K562 (cell line): ENCODE measurements at regions not wholly inside any gene's neighbourhood (a gene's known extent, or its start where the extent isn't known, plus 50 kb on each side); places are given as distances from the start of the nearest gene placed in this dataset.

Source experiments
- ATAC-seq: fragments of 200-7000 bp; cut with Tn5 transposase; 3 replicates; pipeline ENCODE4 v1.9.1; 2020; ENCODE audit warnings: moderate library complexity
- BruUV-seq: library from RNA; stranded (reverse); fragments of 400-500 nt; replicated peaks from 2 replicates; lab custom pipeline; 2021; lab: Mats Ljungman, UMichigan
- CTCF ChIA-PET: fragments of 300-600 bp; formaldehyde crosslinking; extraction: SDS; loops from one replicate; lab custom pipeline; 2021; ENCODE audit warnings: low intra/inter-chr PET ratio; lab: Yijun Ruan, JAX
- POLR2A ChIA-PET: fragments of 300-600, 350-650 bp; sonication (Branson Sonifier 250); formaldehyde crosslinking; extraction: SDS; loops from one replicate; lab custom pipeline; 2021; ENCODE audit warnings: antibody characterized with exemption, inconsistent platforms; lab: Yijun Ruan, JAX
- DNase-seq, 4 experiments: peaks; one replicate each; pipeline versions ENCODE4 v3.0.0 to v3.0.0-alpha.2; 2011 to 2018; ENCODE audit warnings: low spot score in 3 of 4, mixed read lengths in 3 of 4; ENCODE audit errors: extremely low read depth in 1 of 4
- FAIRE-seq: peaks from 2 replicates; lab custom pipeline; 2011; peaks lifted over from hg19 to GRCh38; lab: Jason Lieb, UNC
- H2AFZ ChIP-seq: 2 replicates; pipeline ENCODE4 v1.6.0; 2011; ENCODE audit warnings: low read depth, low read length, control low read depth, inconsistent platforms
- H3K27ac ChIP-seq: fragments of 200-600 bp; 3 replicates; pipeline ENCODE4 v1.8.0; 2011; ENCODE audit warnings: low read depth, mild to moderate bottlenecking, control low read depth, inconsistent platforms, low read length, moderate library complexity, mixed read lengths; ENCODE audit errors: extremely low read depth
- H3K27me3 ChIP-seq, 2 experiments: fragments of 300-600 bp in 1 of 2; 2 replicates in 1 of 2; 3 replicates in 1 of 2; pipeline versions ENCODE4 v1.6.0 to v1.8.0; 2011; ENCODE audit warnings: inconsistent platforms in 2 of 2, low read length in 2 of 2, mild to moderate bottlenecking in 1 of 2, mixed read lengths in 1 of 2, moderate library complexity in 1 of 2; ENCODE audit not compliant: control insufficient read depth in 2 of 2, insufficient read depth in 2 of 2
- H3K36me3 ChIP-seq: fragments of 300-600 bp; 3 replicates; pipeline ENCODE4 v1.8.0; 2011; ENCODE audit warnings: mild to moderate bottlenecking, low read length, inconsistent platforms; ENCODE audit not compliant: control insufficient read depth, insufficient read depth
- H3K4me1 ChIP-seq, 2 experiments: fragments of 200-600 bp in 1 of 2; replicated peaks in 1 of 2; 2 replicates in 1 of 2; 3 replicates in 1 of 2; pipeline versions ENCODE4 v1.5.1 to v1.8.0; 2011; ENCODE audit warnings: inconsistent platforms in 2 of 2, low read length in 2 of 2, mild to moderate bottlenecking in 1 of 2, mixed read lengths in 1 of 2, moderate library complexity in 1 of 2; ENCODE audit not compliant: control insufficient read depth in 2 of 2, insufficient read depth in 2 of 2
- H3K4me2 ChIP-seq: 2 replicates; pipeline ENCODE4 v1.6.1; 2011; ENCODE audit warnings: low read length, control low read depth, inconsistent platforms, mixed read lengths; ENCODE audit not compliant: insufficient read depth
- H3K4me3 ChIP-seq: fragments of 200-600 bp; sonication (generic), shearing (Covaris generic); 2 replicates; pipeline ENCODE4 v1.5.1; 2016; ENCODE audit warnings: control low read depth, inconsistent platforms
- H3K79me2 ChIP-seq: fragments of 200-600 bp; 3 replicates; pipeline ENCODE4 v1.8.0; 2011; ENCODE audit warnings: low read length, inconsistent platforms; ENCODE audit not compliant: control insufficient read depth, insufficient read depth
- H3K9ac ChIP-seq, 2 experiments: 2 replicates each; pipeline versions ENCODE4 v1.6.0 to v1.6.1; 2011; ENCODE audit warnings: low read depth in 2 of 2, low read length in 2 of 2, control low read depth in 1 of 2, inconsistent platforms in 1 of 2, mild to moderate bottlenecking in 1 of 2, mixed read lengths in 1 of 2; ENCODE audit not compliant: insufficient read depth in 1 of 2
- H3K9me1 ChIP-seq: one replicate; pipeline ENCODE4 v1.6.0; 2011; ENCODE audit warnings: inconsistent platforms, mild to moderate bottlenecking, low read length, moderate library complexity; ENCODE audit not compliant: control insufficient read depth, insufficient read depth
- H3K9me3 ChIP-seq: replicated peaks from 2 replicates; pipeline ENCODE4 v1.5.1; 2011; ENCODE audit warnings: low read depth, low read length, inconsistent platforms; ENCODE audit not compliant: control insufficient read depth, insufficient read depth
- H4K20me1 ChIP-seq: replicated peaks from 2 replicates; pipeline ENCODE4 v1.6.1; 2011; ENCODE audit warnings: low read length, inconsistent platforms, mixed read lengths; ENCODE audit not compliant: control insufficient read depth, insufficient read depth
- BHLHE40 ChIP-seq: IDR thresholded peaks from 2 replicates; pipeline ENCODE4 v1.6.1; 2011; ENCODE audit warnings: low read length, improper control_type of control experiment
- DLX4 ChIP-seq: fragments of 250-450 bp; sonication (Bioruptor Pico); IDR thresholded peaks from 2 replicates; pipeline ENCODE4 v1.6.1; 2021; ENCODE audit warnings: mild to moderate bottlenecking
- EGR1 ChIP-seq: fragments of 450-650 bp; conservative IDR thresholded peaks from 2 replicates; pipeline ENCODE4 v1.6.1; 2017; ENCODE audit warnings: mild to moderate bottlenecking
- ESRRA ChIP-seq: fragments of 450-650 bp; IDR thresholded peaks from 2 replicates; pipeline ENCODE4 v1.6.1; 2014; ENCODE audit warnings: low read depth, mild to moderate bottlenecking, moderate library complexity, borderline replicate concordance
- KHSRP ChIP-seq: fragments of 450-650 bp; IDR thresholded peaks from 2 replicates; pipeline ENCODE4 v1.6.1; 2017
- NCOR1 ChIP-seq: fragments of 450-650 bp; IDR thresholded peaks from 2 replicates; pipeline ENCODE4 v1.6.1; 2016; ENCODE audit warnings: mild to moderate bottlenecking, moderate library complexity
- POLR2A ChIP-seq: fragments of 450-650 bp; conservative IDR thresholded peaks from 2 replicates; pipeline ENCODE4 v1.6.1; 2016
- POLR3G ChIP-seq: IDR thresholded peaks from 2 replicates; pipeline ENCODE4 v1.6.1; 2011; ENCODE audit not compliant: insufficient read length, insufficient replicate concordance; ENCODE audit errors: extremely low read depth
- RAD51 ChIP-seq: fragments of 450-650 bp; IDR thresholded peaks from 2 replicates; pipeline ENCODE4 v1.7.1; 2016; ENCODE audit warnings: low read depth, mild to moderate bottlenecking, borderline replicate concordance
- SP1 ChIP-seq: sonication (generic); formaldehyde crosslinking; IDR thresholded peaks from 2 replicates; pipeline ENCODE4 v1.8.1; 2022; ENCODE audit warnings: mild to moderate bottlenecking, missing genetic modification reagents
- SRSF1 ChIP-seq: fragments of 200-400 bp; formaldehyde crosslinking; IDR thresholded peaks from 2 replicates; pipeline ENCODE4 v1.6.1; 2017; ENCODE audit warnings: mild to moderate bottlenecking, low read depth, low read length, moderate library complexity
- TCFL5 ChIP-seq: fragments of 250-450 bp; sonication (Bioruptor Pico); conservative IDR thresholded peaks from 2 replicates; pipeline ENCODE4 v1.6.1; 2021; ENCODE audit warnings: mild to moderate bottlenecking, moderate library complexity, matching md5 sums
- TFAM ChIP-seq: fragments of 250-450 bp; sonication (Bioruptor Pico); conservative IDR thresholded peaks from 2 replicates; pipeline ENCODE4 v1.5.0; 2021; ENCODE audit warnings: mild to moderate bottlenecking, moderate library complexity
- TFE3 ChIP-seq: fragments of 450-650 bp; formaldehyde crosslinking; IDR thresholded peaks from 2 replicates; pipeline ENCODE4 v1.4.0; 2020; ENCODE audit warnings: mild to moderate bottlenecking, mixed read lengths
- ZNF184 ChIP-seq: sonication (generic); formaldehyde crosslinking; IDR thresholded peaks from 2 replicates; pipeline ENCODE4 v1.5.0; 2020; ENCODE audit warnings: missing genetic modification reagents
- ZNF263 ChIP-seq: sonication (generic); formaldehyde crosslinking; IDR thresholded peaks from 2 replicates; pipeline ENCODE4 v1.8.0; 2022; ENCODE audit warnings: mild to moderate bottlenecking, missing genetic modification reagents, borderline replicate concordance
- ZNF384 ChIP-seq: IDR thresholded peaks from 2 replicates; pipeline ENCODE4 v1.6.1; 2012; ENCODE audit warnings: low read depth, low read length, improper control_type of control experiment
- ZNF41 ChIP-seq: fragments of 250-450 bp; sonication (Bioruptor Pico); conservative IDR thresholded peaks from 2 replicates; pipeline ENCODE4 v1.4.0; 2020; ENCODE audit warnings: mild to moderate bottlenecking
- ZNF592 ChIP-seq: fragments of 450-650 bp; IDR thresholded peaks from 2 replicates; pipeline ENCODE4 v1.6.1; 2017; ENCODE audit warnings: antibody characterized with exemption, mild to moderate bottlenecking
- WGBS: fragments of 100-300 bp; shearing (Covaris generic); methylation state at CpG from one replicate; pipeline ENCODE4 v1.1.6; 2016; ENCODE audit warnings: low coverage, mixed read lengths; ENCODE audit not compliant: insufficient coverage; ENCODE audit errors: missing lambda C conversion rate; 5-methylcytosine and 5-hydroxymethylcytosine counted together
- in situ Hi-C: fragments of 300-500 bp; cut with MboI; formaldehyde crosslinking; loops from 4 replicates; pipeline ENCODE4 v1.15.0; 2018; ENCODE audit warnings: inconsistent platforms, mixed read lengths
- intact Hi-C: fragments of 100-400 bp; cut with micrococcal nuclease; formaldehyde crosslinking; loops from 2 replicates; pipeline ENCODE4 v1.14.2; 2022

- TF ChIP-seq TFE3 (peak; percentile 75), ZNF263 (CRISPR knock-in tag) (no peak), SP1 (CRISPR knock-in tag) (no peak), POLR2A (no peak), ZNF592 (no peak), RAD51 (0 out of 2 replicates have a peak, but pooled peaks have one; percentile 11)
Observed at GRCh38 chr20:52592567-52592966, 379.6 kb upstream of the TSHZ2 start (continued).

- no peaks in the 10 kb centered on the region for H3K36me3 ChIP-seq
- 25% methylated on average over 2 of the region's 2 CpGs for WGBS
- CTCF ChIA-PET = no interaction called here
- TF ChIP-seq ZNF41 (CRISPR knock-in tag) (no peak), POLR3G (no peak), TFAM (CRISPR knock-in tag) (no peak), NCOR1 (no peak), DLX4 (CRISPR knock-in tag) (no peak), EGR1 (no peak), ESRRA (no peak), BHLHE40 (no peak), ZNF184 (no peak), SRSF1 (no peak), ZNF384 (no peak), KHSRP (no peak), TCFL5 (CRISPR knock-in tag) (no peak)
Observed at GRCh38 chr20:52590100-52590499, 382.1 kb upstream of the TSHZ2 start.

More at GRCh38 chr20:52590100-52590499, 382.1 kb upstream of the TSHZ2 start:
- H3K4me3 ChIP-seq = no peak overlapping the region
- BruUV-seq = no TSS peak
- in situ Hi-C loops (no loop called here), intact Hi-C loops (no loop called here)
- H3K79me2 ChIP-seq = no peaks in the 10 kb centered on the region
- H3K9me1 ChIP-seq = no peaks in the 10 kb centered on the region
- no peaks in the 10 kb centered on the region for H3K4me1 ChIP-seq
- no peak for FAIRE-seq
- no peak for DNase-seq
- no peak overlapping the region for H3K9ac ChIP-seq
- ATAC-seq = no peak
- POLR2A ChIA-PET = no interaction called here
- H2AFZ ChIP-seq = no peak overlapping the region
- H3K27me3 ChIP-seq = no peaks in the 10 kb centered on the region
- no peaks in the 10 kb centered on the region for H4K20me1 ChIP-seq
- no peak overlapping the region for H3K27ac ChIP-seq
- H3K9me3 ChIP-seq = no peaks in the 10 kb centered on the region
- no peak overlapping the region for H3K4me2 ChIP-seq
